ENCODE measurements at regions not wholly inside any gene's neighbourhood (a gene's known extent, or its start where the extent isn't known, plus 50 kb on each side); places are given as distances from the start of the nearest gene placed in this dataset.

DNA sequence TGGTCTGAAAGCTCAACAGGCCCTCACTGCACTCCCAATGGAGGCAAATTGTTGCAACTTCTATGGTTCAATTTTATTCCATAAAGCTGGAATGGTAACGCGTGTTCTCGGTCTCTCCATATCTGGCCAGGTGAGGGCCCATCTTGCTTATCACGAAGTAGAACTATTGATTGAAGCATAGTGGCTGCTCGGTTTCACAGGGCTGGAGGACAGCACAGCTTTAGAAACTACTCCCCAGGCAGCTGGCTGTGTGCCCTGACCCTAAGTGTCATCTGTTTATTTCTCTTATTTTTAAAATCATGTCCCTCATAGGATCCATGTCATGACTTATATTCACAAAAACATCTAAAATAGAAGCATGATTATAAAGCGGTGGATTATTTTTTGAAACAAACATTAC lies 223.4 kb downstream of the NPR3 start:
- Mint-ChIP-seq H3K27ac (no peak overlapping the region), H3K9me3 (peaks cover 0 to 3% (median 0%) of the 10 kb centered on the region in 3 donors), H3K27me3 (peaks cover 0 to 7% of the 10 kb centered on the region in 2 donors), H3K4me3 (no peak overlapping the region), H3K36me3 (no peaks in the 10 kb centered on the region), H3K4me1 (no peaks in the 10 kb centered on the region)
- no peaks in the 10 kb centered on the region for H3K4me1 ChIP-seq (ENCODE audit: control insufficient read depth in 1 of 2, extremely low read depth in 1 of 2, insufficient read depth in 2 of 2, low read length in 2 of 2)
- no peak for ATAC-seq (replicated peaks in 1 of 4)
- H3K9me3 ChIP-seq = no peaks in the 10 kb centered on the region
- 42% methylated on average over 2 of the region's 6 CpGs for WGBS (ENCODE audit: insufficient coverage)
- H3K4me3 ChIP-seq (ENCODE audit: control insufficient read depth in 1 of 2, extremely low read depth in 1 of 2, low read length in 1 of 2) = no peak overlapping the region
- H3K27ac ChIP-seq (ENCODE audit: low read length) = no peak overlapping the region
- H3K27me3 ChIP-seq (replicated peaks in 1 of 2; ENCODE audit: control insufficient read depth in 2 of 2, extremely low read depth in 1 of 2, insufficient read depth in 2 of 2, low read length in 1 of 2) = peaks cover 0 to 2% of the 10 kb centered on the region in 2 experiments
- no peak for DNase-seq
- POLR2A ChIA-PET = no interaction called here
- CTCF ChIA-PET = no interaction called here
- H3K36me3 ChIP-seq (ENCODE audit: control insufficient read depth in 2 of 2, extremely low read depth in 1 of 2, insufficient read depth in 1 of 2, low read length in 1 of 2) = no peaks in the 10 kb centered on the region

DNA sequence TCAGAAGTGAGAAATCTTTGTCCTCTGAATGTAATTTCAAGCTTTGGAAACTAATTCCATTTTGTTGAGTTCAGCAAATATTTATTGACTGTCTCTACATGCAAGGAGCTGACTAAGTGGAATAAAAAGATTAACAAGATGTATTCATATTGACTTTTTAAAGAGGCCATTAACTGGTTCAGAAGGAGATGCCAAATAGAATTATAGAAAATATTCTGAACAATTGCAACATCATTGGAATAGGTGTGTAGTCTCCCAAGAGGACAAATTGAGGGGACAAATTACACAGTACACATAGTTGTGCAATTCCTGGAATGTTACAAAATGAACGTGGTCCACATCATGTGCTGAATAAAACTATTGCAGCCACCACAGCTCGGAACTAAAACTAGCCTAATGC lies 224.2 kb downstream of the NPR3 start:
- ChIA-PET POLR2A (no interaction called here), CTCF (no interaction called here)
- Histone ChIP-seq H3K36me3 (ENCODE audit: control insufficient read depth in 2 of 2, extremely low read depth in 1 of 2, insufficient read depth in 1 of 2, low read length in 1 of 2) (no peaks in the 10 kb centered on the region), H3K9me3 (no peaks in the 10 kb centered on the region), H3K27ac (ENCODE audit: low read length) (no peak overlapping the region), H3K4me1 (ENCODE audit: control insufficient read depth in 1 of 2, extremely low read depth in 1 of 2, insufficient read depth in 2 of 2, low read length in 2 of 2) (no peaks in the 10 kb centered on the region), H3K4me3 (ENCODE audit: control insufficient read depth in 1 of 2, extremely low read depth in 1 of 2, low read length in 1 of 2) (no peak overlapping the region), H3K27me3 (replicated peaks in 1 of 2; ENCODE audit: control insufficient read depth in 2 of 2, extremely low read depth in 1 of 2, insufficient read depth in 2 of 2, low read length in 1 of 2) (peaks cover 0 to 2% of the 10 kb centered on the region in 2 experiments)
- DNase-seq (no peak), ATAC-seq (replicated peaks in 1 of 4) (no peak)
- H3K9me3 Mint-ChIP-seq = peaks cover 0 to 3% (median 0%) of the 10 kb centered on the region in 3 donors
- H3K4me1 Mint-ChIP-seq = no peaks in the 10 kb centered on the region
- H3K4me3 Mint-ChIP-seq = no peak overlapping the region
- peaks cover 0 to 7% of the 10 kb centered on the region in 2 donors for H3K27me3 Mint-ChIP-seq
- H3K27ac Mint-ChIP-seq = no peak overlapping the region
- no peaks in the 10 kb centered on the region for H3K36me3 Mint-ChIP-seq
- WGBS (ENCODE audit: insufficient coverage) = 80% methylated on average over 1 of the region's 2 CpGs

DNA sequence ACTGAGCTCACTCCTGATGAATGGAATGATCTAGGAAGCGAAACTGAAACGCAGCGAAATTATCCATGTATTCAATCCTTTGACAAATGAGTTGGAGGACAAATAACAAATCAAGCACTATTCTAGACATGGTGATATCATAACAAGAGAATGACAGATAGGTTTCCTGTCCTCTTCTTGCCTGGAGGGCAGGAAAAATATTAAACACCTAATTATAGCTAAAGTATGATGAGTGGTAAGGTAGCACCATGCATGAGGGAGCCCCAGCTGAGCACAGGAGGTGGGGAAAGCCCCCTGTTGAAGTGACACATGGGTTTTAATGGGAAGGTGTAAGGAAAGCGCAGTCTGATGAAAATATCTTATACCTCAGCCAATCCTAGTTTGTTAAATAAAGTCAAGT lies 225.2 kb downstream of the NPR3 start:
- H3K4me1 Mint-ChIP-seq = no peaks in the 10 kb centered on the region
- H3K4me3 Mint-ChIP-seq = no peak overlapping the region
- no peak for DNase-seq
- Histone ChIP-seq H3K4me1 (ENCODE audit: control insufficient read depth in 1 of 2, extremely low read depth in 1 of 2, insufficient read depth in 2 of 2, low read length in 2 of 2) (no peaks in the 10 kb centered on the region), H3K27me3 (replicated peaks in 1 of 2; ENCODE audit: control insufficient read depth in 2 of 2, extremely low read depth in 1 of 2, insufficient read depth in 2 of 2, low read length in 1 of 2) (peaks cover 0 to 2% of the 10 kb centered on the region in 2 experiments), H3K36me3 (ENCODE audit: control insufficient read depth in 2 of 2, extremely low read depth in 1 of 2, insufficient read depth in 1 of 2, low read length in 1 of 2) (no peaks in the 10 kb centered on the region), H3K27ac (ENCODE audit: low read length) (no peak overlapping the region), H3K4me3 (ENCODE audit: control insufficient read depth in 1 of 2, extremely low read depth in 1 of 2, low read length in 1 of 2) (no peak overlapping the region), H3K9me3 (no peaks in the 10 kb centered on the region)
- H3K9me3 Mint-ChIP-seq = peaks cover 0 to 3% (median 3%) of the 10 kb centered on the region in 3 donors
- no CpG with 5 or more reads among the region's 4 CpGs for WGBS (ENCODE audit: insufficient coverage)
- CTCF ChIA-PET = no interaction called here
- ATAC-seq (replicated peaks in 1 of 4) = no peak
- H3K27me3 Mint-ChIP-seq = peaks cover 0 to 7% of the 10 kb centered on the region in 2 donors
- POLR2A ChIA-PET = no interaction called here
- no peaks in the 10 kb centered on the region for H3K36me3 Mint-ChIP-seq
- H3K27ac Mint-ChIP-seq = no peak overlapping the region

DNA sequence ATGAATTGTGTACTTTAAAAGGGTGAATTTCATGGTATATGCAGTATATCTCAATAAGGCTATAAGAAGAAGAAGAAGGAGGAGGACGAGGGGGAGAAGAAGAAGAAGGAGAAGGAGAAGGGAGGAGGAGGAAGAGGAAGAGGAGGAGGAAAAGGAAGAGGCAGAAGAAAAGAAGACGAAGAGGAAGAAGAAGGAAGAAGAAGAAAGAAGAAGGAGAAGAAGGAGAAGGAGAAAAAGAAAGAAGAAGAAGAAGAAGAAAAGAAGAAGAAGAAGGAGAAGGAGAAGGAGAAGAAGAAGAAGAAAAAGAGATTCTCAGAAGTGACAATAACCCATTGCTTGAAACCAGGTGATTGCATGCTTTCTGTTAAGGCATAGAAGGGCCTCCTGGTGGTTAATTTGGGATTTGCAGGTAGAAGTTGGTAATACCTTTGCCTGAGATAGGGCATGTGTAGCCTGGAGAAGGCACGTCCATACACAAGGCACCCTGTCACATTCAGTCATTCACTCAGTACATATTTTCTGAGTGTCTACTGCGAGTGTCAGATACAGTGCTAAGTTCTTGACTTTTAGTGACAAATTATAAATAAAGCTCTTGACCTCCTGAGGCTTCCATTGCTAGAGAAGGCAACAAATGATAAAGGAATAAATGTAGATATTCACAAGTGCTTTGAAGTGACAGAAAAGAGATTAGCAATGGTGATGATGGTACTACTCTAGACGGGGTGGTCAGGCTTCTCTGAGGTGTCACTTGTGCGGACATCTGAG lies 231.3 kb downstream of the NPR3 start:
- H3K27ac ChIP-seq (ENCODE audit: low read length) = no peak overlapping the region
- H3K9me3 ChIP-seq = no peaks in the 10 kb centered on the region
- no peaks in the 10 kb centered on the region for H3K27me3 ChIP-seq (replicated peaks in 1 of 2; ENCODE audit: control insufficient read depth in 2 of 2, extremely low read depth in 1 of 2, insufficient read depth in 2 of 2, low read length in 1 of 2)
- Mint-ChIP-seq H3K27me3 (no peaks in the 10 kb centered on the region), H3K36me3 (no peaks in the 10 kb centered on the region), H3K9me3 (peaks cover 8 to 12% (median 8%) of the 10 kb centered on the region in 3 donors), H3K27ac (no peak overlapping the region), H3K4me3 (no peak overlapping the region), H3K4me1 (no peaks in the 10 kb centered on the region)
- 77% methylated on average over 3 of the region's 6 CpGs for WGBS (ENCODE audit: insufficient coverage)
- H3K36me3 ChIP-seq (ENCODE audit: control insufficient read depth in 2 of 2, extremely low read depth in 1 of 2, insufficient read depth in 1 of 2, low read length in 1 of 2) = no peaks in the 10 kb centered on the region
- POLR2A ChIA-PET = no interaction called here
- ATAC-seq (replicated peaks in 1 of 4) (no peak), DNase-seq (peak in 1 of 35 experiments; percentile 14)
- H3K4me3 ChIP-seq (ENCODE audit: control insufficient read depth in 1 of 2, extremely low read depth in 1 of 2, low read length in 1 of 2) = no peak overlapping the region
- no peaks in the 10 kb centered on the region for H3K4me1 ChIP-seq (ENCODE audit: control insufficient read depth in 1 of 2, extremely low read depth in 1 of 2, insufficient read depth in 2 of 2, low read length in 2 of 2)
- CTCF ChIA-PET = no interaction called here

DNA sequence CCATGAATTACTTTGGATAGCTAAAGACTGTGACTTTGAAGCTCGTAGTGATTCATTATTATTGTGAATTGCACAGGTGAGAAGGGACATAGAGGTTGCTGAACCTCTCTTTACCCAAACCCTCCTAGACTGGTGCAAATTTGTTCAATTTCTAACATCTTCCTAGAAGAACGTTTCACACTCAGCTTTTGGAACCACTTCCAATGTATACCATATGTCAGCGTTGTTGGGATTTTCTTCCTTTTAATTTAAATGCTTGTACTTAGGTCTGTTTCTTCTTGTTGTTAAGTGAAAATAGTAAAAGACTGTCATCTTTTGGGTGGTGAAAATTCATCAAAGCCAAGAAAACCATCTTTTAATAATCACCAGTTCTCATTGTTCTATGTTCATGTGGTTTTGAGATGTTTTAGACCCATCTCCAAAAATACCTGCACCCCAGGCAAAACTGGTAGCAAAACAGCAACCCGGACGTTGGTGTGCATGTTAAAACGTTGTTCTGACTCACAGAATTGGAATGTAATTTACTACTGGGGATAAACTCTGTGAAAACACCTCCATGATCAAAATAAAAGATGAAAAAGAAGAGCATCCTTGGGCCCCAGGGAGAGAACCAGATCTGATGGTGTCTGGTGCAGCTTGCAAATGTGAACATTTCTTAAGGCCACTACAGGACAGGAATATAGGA lies 238.3 kb downstream of the NPR3 start:
- H3K4me3 ChIP-seq (ENCODE audit: control insufficient read depth in 1 of 2, extremely low read depth in 1 of 2, low read length in 1 of 2) = no peak overlapping the region
- no peak overlapping the region for H3K27ac ChIP-seq (ENCODE audit: low read length)
- no CpG with 5 or more reads among the region's 6 CpGs for WGBS (ENCODE audit: insufficient coverage)
- ATAC-seq (replicated peaks in 1 of 4) = no peak
- H3K27me3 Mint-ChIP-seq = no peaks in the 10 kb centered on the region
- no peaks in the 10 kb centered on the region for H3K9me3 ChIP-seq
- no peaks in the 10 kb centered on the region for H3K36me3 Mint-ChIP-seq
- H3K36me3 ChIP-seq (ENCODE audit: control insufficient read depth in 2 of 2, extremely low read depth in 1 of 2, insufficient read depth in 1 of 2, low read length in 1 of 2) = no peaks in the 10 kb centered on the region
- no peak for DNase-seq
- H3K4me1 ChIP-seq (ENCODE audit: control insufficient read depth in 1 of 2, extremely low read depth in 1 of 2, insufficient read depth in 2 of 2, low read length in 2 of 2) = no peaks in the 10 kb centered on the region
- no peak overlapping the region for H3K4me3 Mint-ChIP-seq
- H3K27me3 ChIP-seq (replicated peaks in 1 of 2; ENCODE audit: control insufficient read depth in 2 of 2, extremely low read depth in 1 of 2, insufficient read depth in 2 of 2, low read length in 1 of 2) = no peaks in the 10 kb centered on the region
- ChIA-PET POLR2A (no interaction called here), CTCF (no interaction called here)
- no peak overlapping the region for H3K27ac Mint-ChIP-seq
- H3K4me1 Mint-ChIP-seq = no peaks in the 10 kb centered on the region
- H3K9me3 Mint-ChIP-seq = peaks cover 0 to 4% (median 4%) of the 10 kb centered on the region in 3 donors

DNA sequence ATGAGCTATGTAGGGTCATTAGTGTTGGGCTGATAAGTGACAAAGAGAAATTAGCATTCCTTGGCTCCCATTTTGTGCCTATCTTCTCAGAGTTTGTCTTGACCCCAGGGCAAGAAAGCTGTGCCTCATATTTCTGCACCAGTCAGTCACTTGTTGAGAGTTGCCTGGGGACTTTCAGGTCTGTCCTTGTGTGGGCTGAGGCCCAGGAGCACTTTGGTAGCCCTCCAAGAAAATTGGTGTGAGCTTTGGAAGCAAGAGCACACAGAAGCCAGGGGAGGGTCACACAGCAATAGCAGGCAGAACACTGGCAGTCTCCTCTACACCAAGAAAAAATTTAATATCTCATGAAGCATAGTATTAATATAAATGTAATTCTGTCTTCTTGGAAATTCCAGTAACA lies 239.9 kb downstream of the NPR3 start:
- Mint-ChIP-seq H3K4me1 (no peaks in the 10 kb centered on the region), H3K36me3 (no peaks in the 10 kb centered on the region), H3K27me3 (no peaks in the 10 kb centered on the region), H3K27ac (no peak overlapping the region), H3K4me3 (no peak overlapping the region), H3K9me3 (no peaks in the 10 kb centered on the region)
- Histone ChIP-seq H3K36me3 (ENCODE audit: control insufficient read depth in 2 of 2, extremely low read depth in 1 of 2, insufficient read depth in 1 of 2, low read length in 1 of 2) (no peaks in the 10 kb centered on the region), H3K4me1 (ENCODE audit: control insufficient read depth in 1 of 2, extremely low read depth in 1 of 2, insufficient read depth in 2 of 2, low read length in 2 of 2) (no peaks in the 10 kb centered on the region), H3K27ac (ENCODE audit: low read length) (no peak overlapping the region), H3K27me3 (replicated peaks in 1 of 2; ENCODE audit: control insufficient read depth in 2 of 2, extremely low read depth in 1 of 2, insufficient read depth in 2 of 2, low read length in 1 of 2) (no peaks in the 10 kb centered on the region), H3K4me3 (ENCODE audit: control insufficient read depth in 1 of 2, extremely low read depth in 1 of 2, low read length in 1 of 2) (no peak overlapping the region), H3K9me3 (no peaks in the 10 kb centered on the region)
- ChIA-PET CTCF (no interaction called here), POLR2A (no interaction called here)
- ATAC-seq (replicated peaks in 1 of 4) = no peak
- DNase-seq = no peak

Measured in T-cell (primary cell).